GM12873 (cell line): ENCODE measurements at regions not wholly inside any gene's neighbourhood (a gene's known extent, or its start where the extent isn't known, plus 50 kb on each side); places are given as distances from the start of the nearest gene placed in this dataset.

Source experiments
- CTCF ChIP-seq: IDR thresholded peaks from 2 replicates; pipeline ENCODE4 v1.5.1; 2012; ENCODE audit warnings: low read depth, mild to moderate bottlenecking, moderate library complexity, low read length, control low read depth; ENCODE audit not compliant: insufficient read depth; ENCODE audit errors: missing control alignments

GRCh38 chr3:34929036-34929435, 710.3 kb upstream of the ARPP21 start:
- no peak for TF ChIP-seq CTCF

- no peak for TF ChIP-seq CTCF
These were observed 704.7 kb upstream of the ARPP21 start for GRCh38 chr3:34934660-34935059.

GRCh38 chr3:34938784-34939183, 700.5 kb upstream of the ARPP21 start:
- no peak for TF ChIP-seq CTCF

GRCh38 chr3:34942256-34942655, 697.1 kb upstream of the ARPP21 start:
- no peak for TF ChIP-seq CTCF

- TF ChIP-seq CTCF = no peak
These were observed 691.5 kb upstream of the ARPP21 start for GRCh38 chr3:34947834-34948233.

- no peak for TF ChIP-seq CTCF
These were observed 690.8 kb upstream of the ARPP21 start for GRCh38 chr3:34948517-34948916.

GRCh38 chr3:34955680-34956079, 683.6 kb upstream of the ARPP21 start:
- no peak for TF ChIP-seq CTCF
